ENCODE measurements at regions not wholly inside any gene's neighbourhood (a gene's known extent, or its start where the extent isn't known, plus 50 kb on each side); places are given as distances from the start of the nearest gene placed in this dataset.

GRCh38 chr2:160737247-160737646 lies 243.6 kb upstream of the RBMS1 start:
- no peak for DNase-seq
- Histone ChIP-seq H3K4me1 (ENCODE audit: control insufficient read depth, insufficient read depth, low read length, poor library complexity, severe bottlenecking) (no peaks in the 10 kb centered on the region), H3K27ac (ENCODE audit: insufficient read depth, low read length, poor library complexity, severe bottlenecking) (no peak overlapping the region), H3K36me3 (ENCODE audit: control insufficient read depth, insufficient read depth, low read length) (no peaks in the 10 kb centered on the region), H3K4me3 (ENCODE audit: insufficient read depth, low read depth, low read length, poor library complexity, severe bottlenecking) (no peak overlapping the region), H3K27me3 (replicated peaks; ENCODE audit: control insufficient read depth, insufficient read depth, low read length, poor library complexity, severe bottlenecking) (no peaks in the 10 kb centered on the region), H3K9me3 (ENCODE audit: control insufficient read depth, low read length) (no peaks in the 10 kb centered on the region)

GRCh38 chr2:160741271-160741670 lies 247.7 kb upstream of the RBMS1 start:
- no peaks in the 10 kb centered on the region for H3K4me1 ChIP-seq (ENCODE audit: control insufficient read depth, insufficient read depth, low read length, poor library complexity, severe bottlenecking)
- no peak overlapping the region for H3K4me3 ChIP-seq (ENCODE audit: insufficient read depth, low read depth, low read length, poor library complexity, severe bottlenecking)
- DNase-seq, result no peak
- no peaks in the 10 kb centered on the region for H3K9me3 ChIP-seq (ENCODE audit: control insufficient read depth, low read length)
- H3K27ac ChIP-seq (ENCODE audit: insufficient read depth, low read length, poor library complexity, severe bottlenecking), result no peak overlapping the region
- H3K27me3 ChIP-seq (replicated peaks; ENCODE audit: control insufficient read depth, insufficient read depth, low read length, poor library complexity, severe bottlenecking), result no peaks in the 10 kb centered on the region
- H3K36me3 ChIP-seq (ENCODE audit: control insufficient read depth, insufficient read depth, low read length), result no peaks in the 10 kb centered on the region

DNA sequence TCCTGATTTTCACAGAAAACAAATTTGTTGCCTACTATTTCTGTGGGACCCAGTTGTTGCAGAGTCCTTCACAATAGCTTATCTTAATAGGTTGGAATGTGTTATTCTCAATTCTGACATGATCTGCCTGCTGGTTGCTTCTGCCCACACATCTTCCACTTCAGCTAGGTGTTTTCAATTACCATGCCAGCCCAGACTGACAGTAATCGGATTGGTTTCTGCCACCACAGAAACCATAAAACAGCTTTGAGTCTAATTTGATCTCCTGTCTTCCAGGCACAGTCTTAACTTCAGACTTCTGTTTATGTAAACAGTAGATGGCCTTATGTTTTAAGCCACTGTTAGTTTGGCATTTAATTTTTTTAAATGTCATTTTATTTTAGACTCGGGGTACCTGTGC lies 248.2 kb upstream of the RBMS1 start:
- H3K4me3 ChIP-seq (ENCODE audit: insufficient read depth, low read depth, low read length, poor library complexity, severe bottlenecking), result no peak overlapping the region
- H3K36me3 ChIP-seq (ENCODE audit: control insufficient read depth, insufficient read depth, low read length), result no peaks in the 10 kb centered on the region
- no peaks in the 10 kb centered on the region for H3K9me3 ChIP-seq (ENCODE audit: control insufficient read depth, low read length)
- H3K4me1 ChIP-seq (ENCODE audit: control insufficient read depth, insufficient read depth, low read length, poor library complexity, severe bottlenecking), result no peaks in the 10 kb centered on the region
- no peaks in the 10 kb centered on the region for H3K27me3 ChIP-seq (replicated peaks; ENCODE audit: control insufficient read depth, insufficient read depth, low read length, poor library complexity, severe bottlenecking)
- no peak for DNase-seq
- no peak overlapping the region for H3K27ac ChIP-seq (ENCODE audit: insufficient read depth, low read length, poor library complexity, severe bottlenecking)

- H3K4me1 ChIP-seq (ENCODE audit: control insufficient read depth, insufficient read depth, low read length, poor library complexity, severe bottlenecking), result no peaks in the 10 kb centered on the region
Measured at GRCh38 chr2:160742667-160743066, 249.1 kb upstream of the RBMS1 start.

DNA sequence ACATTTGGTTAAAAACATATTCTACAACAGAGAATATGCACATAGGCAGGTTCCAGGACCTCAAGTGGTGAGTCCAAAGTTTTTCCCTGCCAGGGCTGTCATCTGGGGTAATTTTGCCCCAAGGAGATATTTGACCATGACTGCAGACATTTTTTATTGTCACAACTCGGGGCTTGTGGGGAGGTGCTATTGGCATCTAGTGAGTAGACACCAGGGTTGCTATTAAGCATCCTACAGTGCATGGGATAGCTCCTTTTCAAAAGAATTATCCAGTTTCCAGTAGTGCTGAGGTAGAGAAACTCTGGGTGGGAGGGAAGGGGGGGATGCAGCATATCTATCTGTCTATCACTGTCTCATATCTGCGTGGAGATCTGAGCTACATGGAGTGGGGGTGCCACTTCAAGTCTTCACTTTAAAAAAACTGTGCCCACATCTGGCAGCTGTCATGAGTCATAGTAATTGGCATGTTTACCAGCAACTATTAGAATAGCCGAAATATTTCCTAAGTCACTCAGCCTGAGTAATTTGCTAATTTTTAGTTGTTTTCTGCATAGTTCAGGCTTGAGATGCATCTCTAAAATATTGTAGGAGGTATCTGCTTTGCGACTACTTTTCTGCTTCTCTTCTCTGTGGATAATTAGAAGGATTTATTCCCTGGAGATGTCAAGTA lies 254.0 kb upstream of the RBMS1 start:
- no peak for DNase-seq
- no peaks in the 10 kb centered on the region for H3K27me3 ChIP-seq (replicated peaks; ENCODE audit: control insufficient read depth, insufficient read depth, low read length, poor library complexity, severe bottlenecking)
- H3K4me3 ChIP-seq (ENCODE audit: insufficient read depth, low read depth, low read length, poor library complexity, severe bottlenecking), result no peak overlapping the region
- no peaks in the 10 kb centered on the region for H3K4me1 ChIP-seq (ENCODE audit: control insufficient read depth, insufficient read depth, low read length, poor library complexity, severe bottlenecking)
- H3K36me3 ChIP-seq (ENCODE audit: control insufficient read depth, insufficient read depth, low read length), result no peaks in the 10 kb centered on the region
- no peaks in the 10 kb centered on the region for H3K9me3 ChIP-seq (ENCODE audit: control insufficient read depth, low read length)
- no peak overlapping the region for H3K27ac ChIP-seq (ENCODE audit: insufficient read depth, low read length, poor library complexity, severe bottlenecking)

More at GRCh38 chr2:160742667-160743066, 249.1 kb upstream of the RBMS1 start:
- H3K27ac ChIP-seq (ENCODE audit: insufficient read depth, low read length, poor library complexity, severe bottlenecking), result no peak overlapping the region
- H3K9me3 ChIP-seq (ENCODE audit: control insufficient read depth, low read length), result no peaks in the 10 kb centered on the region
- H3K36me3 ChIP-seq (ENCODE audit: control insufficient read depth, insufficient read depth, low read length), result no peaks in the 10 kb centered on the region
- H3K4me3 ChIP-seq (ENCODE audit: insufficient read depth, low read depth, low read length, poor library complexity, severe bottlenecking), result no peak overlapping the region
- DNase-seq, result no peak
- no peaks in the 10 kb centered on the region for H3K27me3 ChIP-seq (replicated peaks; ENCODE audit: control insufficient read depth, insufficient read depth, low read length, poor library complexity, severe bottlenecking)

- H3K27me3 ChIP-seq (replicated peaks; ENCODE audit: control insufficient read depth, insufficient read depth, low read length, poor library complexity, severe bottlenecking), result no peaks in the 10 kb centered on the region
- H3K36me3 ChIP-seq (ENCODE audit: control insufficient read depth, insufficient read depth, low read length), result no peaks in the 10 kb centered on the region
- no peaks in the 10 kb centered on the region for H3K4me1 ChIP-seq (ENCODE audit: control insufficient read depth, insufficient read depth, low read length, poor library complexity, severe bottlenecking)
- H3K27ac ChIP-seq (ENCODE audit: insufficient read depth, low read length, poor library complexity, severe bottlenecking), result no peak overlapping the region
- no peaks in the 10 kb centered on the region for H3K9me3 ChIP-seq (ENCODE audit: control insufficient read depth, low read length)
- DNase-seq, result no peak
- H3K4me3 ChIP-seq (ENCODE audit: insufficient read depth, low read depth, low read length, poor library complexity, severe bottlenecking), result no peak overlapping the region
Measured at GRCh38 chr2:160751021-160751420, 257.4 kb upstream of the RBMS1 start.

- H3K27me3 ChIP-seq (replicated peaks; ENCODE audit: control insufficient read depth, insufficient read depth, low read length, poor library complexity, severe bottlenecking), result no peaks in the 10 kb centered on the region
- no peak for DNase-seq
- no peak overlapping the region for H3K27ac ChIP-seq (ENCODE audit: insufficient read depth, low read length, poor library complexity, severe bottlenecking)
- no peak overlapping the region for H3K4me3 ChIP-seq (ENCODE audit: insufficient read depth, low read depth, low read length, poor library complexity, severe bottlenecking)
- no peaks in the 10 kb centered on the region for H3K4me1 ChIP-seq (ENCODE audit: control insufficient read depth, insufficient read depth, low read length, poor library complexity, severe bottlenecking)
- no peaks in the 10 kb centered on the region for H3K9me3 ChIP-seq (ENCODE audit: control insufficient read depth, low read length)
- no peaks in the 10 kb centered on the region for H3K36me3 ChIP-seq (ENCODE audit: control insufficient read depth, insufficient read depth, low read length)
Measured at GRCh38 chr2:160752475-160753330, 259.1 kb upstream of the RBMS1 start.

GRCh38 chr2:160753331-160753654 lies 259.7 kb upstream of the RBMS1 start:
- no peaks in the 10 kb centered on the region for H3K27me3 ChIP-seq (replicated peaks; ENCODE audit: control insufficient read depth, insufficient read depth, low read length, poor library complexity, severe bottlenecking)
- H3K27ac ChIP-seq (ENCODE audit: insufficient read depth, low read length, poor library complexity, severe bottlenecking), result no peak overlapping the region
- no peaks in the 10 kb centered on the region for H3K9me3 ChIP-seq (ENCODE audit: control insufficient read depth, low read length)
- H3K36me3 ChIP-seq (ENCODE audit: control insufficient read depth, insufficient read depth, low read length), result no peaks in the 10 kb centered on the region
- H3K4me1 ChIP-seq (ENCODE audit: control insufficient read depth, insufficient read depth, low read length, poor library complexity, severe bottlenecking), result no peaks in the 10 kb centered on the region
- no peak for DNase-seq
- H3K4me3 ChIP-seq (ENCODE audit: insufficient read depth, low read depth, low read length, poor library complexity, severe bottlenecking), result no peak overlapping the region

GRCh38 chr2:160753960-160754359 lies 260.4 kb upstream of the RBMS1 start:
- H3K27me3 ChIP-seq (replicated peaks; ENCODE audit: control insufficient read depth, insufficient read depth, low read length, poor library complexity, severe bottlenecking), result no peaks in the 10 kb centered on the region
- H3K27ac ChIP-seq (ENCODE audit: insufficient read depth, low read length, poor library complexity, severe bottlenecking), result no peak overlapping the region
- H3K9me3 ChIP-seq (ENCODE audit: control insufficient read depth, low read length), result no peaks in the 10 kb centered on the region
- no peaks in the 10 kb centered on the region for H3K4me1 ChIP-seq (ENCODE audit: control insufficient read depth, insufficient read depth, low read length, poor library complexity, severe bottlenecking)
- no peak for DNase-seq
- H3K4me3 ChIP-seq (ENCODE audit: insufficient read depth, low read depth, low read length, poor library complexity, severe bottlenecking), result no peak overlapping the region
- H3K36me3 ChIP-seq (ENCODE audit: control insufficient read depth, insufficient read depth, low read length), result no peaks in the 10 kb centered on the region

DNA sequence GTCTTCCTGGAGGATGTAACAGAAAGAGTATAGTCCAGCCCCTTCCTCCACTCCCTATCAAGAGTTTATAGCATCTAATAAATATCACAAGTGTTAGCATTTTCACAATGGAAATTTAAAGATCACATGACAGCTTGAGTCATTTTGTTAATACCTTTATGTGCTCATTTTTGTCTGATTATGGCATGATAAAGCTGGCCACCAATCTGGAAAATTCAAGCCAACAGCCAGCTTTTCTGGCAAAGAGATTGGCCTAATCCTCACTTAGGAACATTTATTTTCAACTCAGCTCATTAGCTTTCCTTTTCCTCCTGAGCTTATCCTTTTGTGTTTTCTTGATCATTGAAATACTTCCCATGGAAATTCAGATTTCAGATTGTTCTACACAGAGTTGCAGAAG lies 262.9 kb upstream of the RBMS1 start:
- Histone ChIP-seq H3K27ac (ENCODE audit: insufficient read depth, low read length, poor library complexity, severe bottlenecking) (no peak overlapping the region), H3K9me3 (ENCODE audit: control insufficient read depth, low read length) (no peaks in the 10 kb centered on the region), H3K36me3 (ENCODE audit: control insufficient read depth, insufficient read depth, low read length) (no peaks in the 10 kb centered on the region), H3K4me1 (ENCODE audit: control insufficient read depth, insufficient read depth, low read length, poor library complexity, severe bottlenecking) (no peaks in the 10 kb centered on the region), H3K27me3 (replicated peaks; ENCODE audit: control insufficient read depth, insufficient read depth, low read length, poor library complexity, severe bottlenecking) (no peaks in the 10 kb centered on the region), H3K4me3 (ENCODE audit: insufficient read depth, low read depth, low read length, poor library complexity, severe bottlenecking) (no peak overlapping the region)
- no peak for DNase-seq

All from effector memory CD4-positive, alpha-beta T cell (primary cell).